NB4 (cell line): ENCODE measurements at regions not wholly inside any gene's neighbourhood (a gene's known extent, or its start where the extent isn't known, plus 50 kb on each side); places are given as distances from the start of the nearest gene placed in this dataset.

Experiments
- CTCF ChIP-seq: IDR thresholded peaks from one replicate; pipeline ENCODE4 v1.5.1; 2012; ENCODE audit warnings: low read depth, low read length
- MYC ChIP-seq: IDR thresholded peaks from 2 replicates; pipeline ENCODE4 v1.6.1; 2011; ENCODE audit warnings: low read depth, low read length
- POLR2A ChIP-seq: IDR thresholded peaks from 2 replicates; pipeline ENCODE4 v1.6.1; 2011; ENCODE audit warnings: mild to moderate bottlenecking; ENCODE audit not compliant: insufficient read length; ENCODE audit errors: extremely low read depth

- no peak for TF ChIP-seq CTCF
- TF ChIP-seq MYC, result no peak
- no peak for TF ChIP-seq POLR2A
Observed at GRCh38 chr17:70786081-70786480, 616.7 kb downstream of the KCNJ2 start.
